Natural killer cell (primary cell): ENCODE measurements at regions not wholly inside any gene's neighbourhood (a gene's known extent, or its start where the extent isn't known, plus 50 kb on each side); places are given as distances from the start of the nearest gene placed in this dataset.

Source experiments
- ATAC-seq, 3 donors: fragments of 150-1000 bp in 2 of 3; fragments of 200-7000 bp in 1 of 3; cut with Tn5 transposase; 1 replicate in 1 of 3; 2 replicates in 2 of 3; pipeline ENCODE4 v1.10.0; 2021; ENCODE audit warnings: mild to moderate bottlenecking in 2 of 3, moderate library complexity in 2 of 3
- DNase-seq, 2 donors: peaks; one replicate each; pipeline versions ENCODE4 v3.0.0 to v3.0.0-alpha.2; 2013 to 2021; ENCODE audit warnings: mixed read lengths in 1 of 2
- H3K27ac ChIP-seq: one replicate; pipeline ENCODE4 v1.5.1; 2013; ENCODE audit warnings: mild to moderate bottlenecking, low read length
- H3K27me3 ChIP-seq: one replicate; pipeline ENCODE4 v1.6.1; 2013; ENCODE audit warnings: low read length; ENCODE audit not compliant: control insufficient read depth, insufficient read depth
- H3K36me3 ChIP-seq: one replicate; pipeline ENCODE4 v1.6.1; 2013; ENCODE audit warnings: low read length; ENCODE audit not compliant: control insufficient read depth, insufficient read depth
- H3K4me1 ChIP-seq: one replicate; pipeline ENCODE4 v1.6.1; 2013; ENCODE audit warnings: low read length; ENCODE audit not compliant: control insufficient read depth, insufficient read depth
- H3K4me3 ChIP-seq: one replicate; pipeline ENCODE4 v1.5.1; 2013; ENCODE audit warnings: low read length
- H3K9me3 ChIP-seq: one replicate; pipeline ENCODE4 v1.6.1; 2013; ENCODE audit warnings: low read length; ENCODE audit not compliant: control insufficient read depth, insufficient read depth
- H3K27ac Mint-ChIP-seq, 2 donors: one replicate each; pipeline ENCODE4 v1.8.0; 2022; ENCODE audit warnings: mild to moderate bottlenecking in 2 of 2, mixed read lengths in 2 of 2, moderate library complexity in 1 of 2
- H3K27me3 Mint-ChIP-seq, 2 donors: one replicate each; pipeline ENCODE4 v1.8.0; 2022; ENCODE audit warnings: low read depth in 2 of 2, mixed read lengths in 2 of 2
- H3K36me3 Mint-ChIP-seq: one replicate; pipeline ENCODE4 v1.8.0; 2022; ENCODE audit warnings: mixed read lengths
- H3K4me1 Mint-ChIP-seq, 2 donors: one replicate each; pipeline ENCODE4 v1.8.0; 2022; ENCODE audit warnings: mixed read lengths in 2 of 2
- H3K4me3 Mint-ChIP-seq: one replicate; pipeline ENCODE4 v1.8.0; 2022; ENCODE audit warnings: mild to moderate bottlenecking, moderate library complexity, mixed read lengths
- H3K9me3 Mint-ChIP-seq, 2 donors: one replicate each; pipeline ENCODE4 v1.8.0; 2022; ENCODE audit warnings: mixed read lengths in 2 of 2
- WGBS: methylation state at CpG from one replicate; pipeline ENCODE4 v1.1.7; 2013; ENCODE audit warnings: missing lambda C conversion rate; ENCODE audit not compliant: insufficient coverage; 5-methylcytosine and 5-hydroxymethylcytosine counted together
- intact Hi-C: fragments of 100-400 bp; cut with micrococcal nuclease; formaldehyde crosslinking; loops from one replicate; pipeline ENCODE4 v1.14.2; 2022
- TF ChIP-seq, protein P1 (sequence below): fragments of 200-600 bp; IDR thresholded peaks from one replicate; pipeline ENCODE4 v1.8.0; 2022; ENCODE audit warnings: antibody characterized with exemption

DNA sequence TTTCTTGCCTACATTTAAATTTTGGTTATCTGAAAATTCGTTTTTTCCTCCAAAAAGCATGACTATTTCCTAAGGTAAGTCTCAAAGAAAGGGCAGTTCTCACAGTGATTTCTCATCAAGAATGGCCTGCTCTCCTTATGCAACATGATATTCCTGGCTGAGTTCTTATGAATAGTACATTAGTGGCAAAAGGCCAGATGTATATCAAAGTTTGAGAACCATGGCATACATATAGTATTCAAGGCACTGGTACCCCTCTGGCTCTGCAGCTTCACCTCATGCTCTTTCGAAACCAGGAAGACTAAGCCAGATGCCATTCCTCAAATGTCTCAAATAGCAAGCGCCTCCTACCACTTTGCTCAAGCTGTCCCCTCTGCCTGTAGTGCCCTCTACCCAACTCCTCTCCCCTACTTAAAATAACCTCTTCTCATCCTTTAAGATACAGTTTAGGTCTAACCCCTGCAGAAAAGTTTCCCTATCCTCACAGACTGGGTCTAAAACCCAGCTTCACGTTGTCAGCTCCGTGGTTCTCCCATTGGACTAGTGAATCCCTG lies 280.3 kb downstream of the HACE1 start:
- Histone ChIP-seq H3K27ac (no peak overlapping the region), H3K4me3 (no peak overlapping the region), H3K9me3 (no peaks in the 10 kb centered on the region), H3K27me3 (no peaks in the 10 kb centered on the region), H3K4me1 (no peaks in the 10 kb centered on the region), H3K36me3 (no peaks in the 10 kb centered on the region)
- no peak overlapping the region for H3K27ac Mint-ChIP-seq
- H3K27me3 Mint-ChIP-seq = no peaks in the 10 kb centered on the region
- no peaks in the 10 kb centered on the region for H3K36me3 Mint-ChIP-seq
- no peaks in the 10 kb centered on the region for H3K4me1 Mint-ChIP-seq
- no peak overlapping the region for H3K4me3 Mint-ChIP-seq
- TF ChIP-seq, protein P1, sequence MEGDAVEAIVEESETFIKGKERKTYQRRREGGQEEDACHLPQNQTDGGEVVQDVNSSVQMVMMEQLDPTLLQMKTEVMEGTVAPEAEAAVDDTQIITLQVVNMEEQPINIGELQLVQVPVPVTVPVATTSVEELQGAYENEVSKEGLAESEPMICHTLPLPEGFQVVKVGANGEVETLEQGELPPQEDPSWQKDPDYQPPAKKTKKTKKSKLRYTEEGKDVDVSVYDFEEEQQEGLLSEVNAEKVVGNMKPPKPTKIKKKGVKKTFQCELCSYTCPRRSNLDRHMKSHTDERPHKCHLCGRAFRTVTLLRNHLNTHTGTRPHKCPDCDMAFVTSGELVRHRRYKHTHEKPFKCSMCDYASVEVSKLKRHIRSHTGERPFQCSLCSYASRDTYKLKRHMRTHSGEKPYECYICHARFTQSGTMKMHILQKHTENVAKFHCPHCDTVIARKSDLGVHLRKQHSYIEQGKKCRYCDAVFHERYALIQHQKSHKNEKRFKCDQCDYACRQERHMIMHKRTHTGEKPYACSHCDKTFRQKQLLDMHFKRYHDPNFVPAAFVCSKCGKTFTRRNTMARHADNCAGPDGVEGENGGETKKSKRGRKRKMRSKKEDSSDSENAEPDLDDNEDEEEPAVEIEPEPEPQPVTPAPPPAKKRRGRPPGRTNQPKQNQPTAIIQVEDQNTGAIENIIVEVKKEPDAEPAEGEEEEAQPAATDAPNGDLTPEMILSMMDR = no peak
- WGBS = 82% methylated on average over 4 of the region's 5 CpGs
- ATAC-seq (no peak), DNase-seq (no peak)
- peaks cover 3 to 5% of the 10 kb centered on the region in 2 donors for H3K9me3 Mint-ChIP-seq
- intact Hi-C loops = no loop called here

DNA sequence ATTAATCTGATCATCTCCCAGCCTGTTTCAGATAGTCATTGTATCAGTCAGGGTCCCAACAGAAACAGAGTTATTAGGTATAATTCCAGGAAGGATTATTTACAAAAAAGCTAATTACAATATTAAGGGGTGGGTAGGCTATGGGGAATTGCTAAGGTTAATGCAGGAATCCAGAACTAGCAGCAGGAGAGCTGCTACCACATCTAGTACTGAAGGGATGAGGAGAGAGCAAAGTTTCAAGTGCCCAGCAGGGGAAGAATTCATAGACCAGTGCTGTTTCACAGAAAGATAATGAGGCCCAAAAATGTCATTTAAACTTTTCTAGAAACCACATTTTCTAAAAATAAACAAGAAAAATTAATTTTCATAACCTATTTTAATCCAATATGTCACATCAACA lies 284.2 kb downstream of the HACE1 start:
- no peak overlapping the region for H3K4me3 Mint-ChIP-seq
- ATAC-seq (no peak), DNase-seq (no peak)
- H3K36me3 Mint-ChIP-seq = no peaks in the 10 kb centered on the region
- Histone ChIP-seq H3K9me3 (no peaks in the 10 kb centered on the region), H3K27ac (no peak overlapping the region), H3K4me1 (no peaks in the 10 kb centered on the region), H3K27me3 (no peaks in the 10 kb centered on the region), H3K4me3 (no peak overlapping the region), H3K36me3 (no peaks in the 10 kb centered on the region)
- H3K27ac Mint-ChIP-seq = no peak overlapping the region
- intact Hi-C loops = no loop called here
- no peaks in the 10 kb centered on the region for H3K27me3 Mint-ChIP-seq
- no peaks in the 10 kb centered on the region for H3K4me1 Mint-ChIP-seq
- TF ChIP-seq, protein P1 = no peak
- peaks cover 5% of the 10 kb centered on the region in 2 donors for H3K9me3 Mint-ChIP-seq

DNA sequence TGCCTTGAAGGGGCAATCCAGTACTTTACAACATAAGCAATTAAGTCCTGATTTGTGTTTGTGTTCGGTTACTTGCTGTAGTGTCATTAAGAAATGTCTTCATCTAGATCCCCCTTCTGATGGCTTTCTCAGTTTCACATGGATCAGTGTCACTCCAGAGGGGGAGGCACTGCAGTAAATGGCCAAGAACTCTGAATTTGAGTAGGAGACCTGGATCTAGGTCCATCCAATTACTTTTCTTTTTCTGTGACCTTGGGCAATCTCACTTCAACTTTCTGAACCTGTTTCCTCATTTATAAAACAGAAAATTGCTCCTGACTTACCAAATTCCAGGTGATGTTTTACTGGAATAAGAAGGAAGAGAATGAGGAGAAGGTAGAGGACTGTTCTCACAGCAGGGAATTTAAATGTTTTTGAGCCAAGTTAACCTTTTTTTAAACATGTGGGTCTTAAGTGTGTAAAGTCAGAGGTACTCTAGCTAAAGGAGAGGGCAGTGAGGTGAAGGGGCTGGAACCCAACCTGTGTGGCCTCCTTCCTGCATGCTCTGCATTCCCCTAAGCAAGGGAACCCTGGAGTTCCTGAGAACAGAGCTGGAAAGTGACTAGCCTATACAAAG lies 285.5 kb downstream of the HACE1 start:
- no peaks in the 10 kb centered on the region for H3K9me3 ChIP-seq
- no peaks in the 10 kb centered on the region for H3K27me3 Mint-ChIP-seq
- no peaks in the 10 kb centered on the region for H3K36me3 ChIP-seq
- no peaks in the 10 kb centered on the region for H3K36me3 Mint-ChIP-seq
- H3K27me3 ChIP-seq = no peaks in the 10 kb centered on the region
- TF ChIP-seq, protein P1 = no peak
- H3K4me3 Mint-ChIP-seq = no peak overlapping the region
- ATAC-seq = no peak
- H3K9me3 Mint-ChIP-seq = peaks cover 2 to 4% of the 10 kb centered on the region in 2 donors
- no peak overlapping the region for H3K27ac Mint-ChIP-seq
- WGBS = 88% methylated on average over 1 of the region's 1 CpG
- H3K27ac ChIP-seq = no peak overlapping the region
- no peaks in the 10 kb centered on the region for H3K4me1 ChIP-seq
- H3K4me3 ChIP-seq = no peak overlapping the region
- intact Hi-C loops = no loop called here
- DNase-seq = no peak
- H3K4me1 Mint-ChIP-seq = no peaks in the 10 kb centered on the region

DNA sequence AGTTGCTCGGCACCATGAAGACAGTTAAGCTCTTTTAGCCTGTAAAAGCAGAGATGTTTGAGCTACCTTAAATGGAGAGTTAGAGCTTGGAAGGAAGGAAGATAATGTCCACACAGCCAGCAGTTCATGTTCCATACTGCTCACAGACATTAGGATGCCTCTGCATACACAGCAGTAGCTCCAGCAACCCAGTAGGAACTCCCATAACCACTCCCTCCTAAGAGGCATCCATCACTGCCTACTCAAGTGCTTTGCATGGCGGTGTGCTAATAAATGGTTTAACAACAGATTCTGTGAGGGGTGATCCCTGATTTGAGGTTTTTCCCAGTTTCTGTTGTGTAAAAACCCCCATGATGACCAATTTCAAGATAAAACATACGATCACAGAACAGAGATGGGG lies 286.4 kb downstream of the HACE1 start:
- intact Hi-C loops = no loop called here
- H3K4me3 Mint-ChIP-seq = no peak overlapping the region
- 80% methylated on average over 3 of the region's 3 CpGs for WGBS

More for the DNA sequence above, 286.4 kb downstream of the HACE1 start:
- Histone ChIP-seq H3K4me3 (no peak overlapping the region), H3K36me3 (no peaks in the 10 kb centered on the region), H3K27me3 (no peaks in the 10 kb centered on the region), H3K9me3 (no peaks in the 10 kb centered on the region), H3K4me1 (no peaks in the 10 kb centered on the region), H3K27ac (no peak overlapping the region)
- no peak for ATAC-seq
- TF ChIP-seq, protein P1 = no peak
- Mint-ChIP-seq H3K27ac (no peak overlapping the region), H3K27me3 (no peaks in the 10 kb centered on the region), H3K4me1 (no peaks in the 10 kb centered on the region), H3K36me3 (no peaks in the 10 kb centered on the region), H3K9me3 (peaks cover 3 to 4% of the 10 kb centered on the region in 2 donors)
- no peak for DNase-seq
